HCT116 (cell line): ENCODE measurements at regions not wholly inside any gene's neighbourhood (a gene's known extent, or its start where the extent isn't known, plus 50 kb on each side); places are given as distances from the start of the nearest gene placed in this dataset.

Experiments used
- ATAC-seq: fragments of 200-7000 bp; cut with Tn5 transposase; 2 replicates; pipeline ENCODE4 v1.9.1; 2020; ENCODE audit warnings: mild to moderate bottlenecking, moderate library complexity
- BruUV-seq: library from RNA; stranded (reverse); fragments of 400-500 nt; replicated peaks from 2 replicates; lab custom pipeline; 2021; lab: Mats Ljungman, UMichigan
- CTCF ChIA-PET: fragments of 300-600 bp; sonication (Branson Sonifier 250); formaldehyde crosslinking; loops from one replicate; lab custom pipeline; 2021; ENCODE audit warnings: antibody characterized with exemption; lab: Charles Lee
- POLR2A ChIA-PET: fragments of 300-600, 350-600 bp; sonication (Branson Sonifier 250); formaldehyde crosslinking; loops from one replicate; lab custom pipeline; 2021; ENCODE audit warnings: antibody characterized with exemption; lab: Charles Lee
- RAD21 ChIA-PET, 2 experiments: fragments of 300-600 bp; sonication (Branson Sonifier 250); formaldehyde crosslinking; loops; one replicate each; lab custom pipeline; 2023; ENCODE audit warnings: low total read pairs in 2 of 2; ENCODE audit not compliant: uncharacterized antibody in 2 of 2, unreplicated experiment in 2 of 2, low non-redundant PET in 1 of 2; lab: Charles Lee
- DNase-seq: peaks from one replicate; pipeline ENCODE4 v3.0.0-alpha.2; 2010; ENCODE audit warnings: low read depth, low spot score
- H2AFZ ChIP-seq: fragments of 200-600 bp; shearing (Covaris generic), sonication (generic); 2 replicates; pipeline ENCODE4 v1.6.1; 2017; ENCODE audit warnings: low read depth, mixed run types, mixed read lengths, antibody characterized with exemption, low read length; ENCODE audit not compliant: poor library complexity, severe bottlenecking
- H3K27ac ChIP-seq: 2 replicates; pipeline ENCODE4 v1.5.1; 2012; ENCODE audit warnings: low read depth, low read length
- H3K27me3 ChIP-seq: fragments of 200-600 bp; sonication (generic); 2 replicates; pipeline ENCODE4 v1.6.1; 2016; ENCODE audit warnings: mixed run types, low read length, mixed read lengths; ENCODE audit not compliant: insufficient read depth
- H3K36me3 ChIP-seq, 2 experiments: fragments of 200-500 bp in 1 of 2; fragments of 200-600 bp in 1 of 2; sonication (Bioruptor generic) in 1 of 2; sonication (generic) in 1 of 2; 2 replicates each; pipeline versions ENCODE4 v1.5.1 to v1.6.1; 2014 to 2016; ENCODE audit warnings: low read length in 2 of 2, inconsistent platforms in 1 of 2, mixed read lengths in 1 of 2, mixed run types in 1 of 2; ENCODE audit not compliant: insufficient read depth in 2 of 2, control insufficient read depth in 1 of 2
- H3K4me1 ChIP-seq, 2 experiments: fragments of 200-600 bp in 1 of 2; sonication (generic) in 1 of 2; 2 replicates each; pipeline versions ENCODE4 v1.5.1 to v1.6.1; 2012 to 2017; ENCODE audit warnings: low read length in 2 of 2, inconsistent platforms in 1 of 2, mild to moderate bottlenecking in 1 of 2, mixed read lengths in 1 of 2, mixed run types in 1 of 2, moderate library complexity in 1 of 2; ENCODE audit not compliant: insufficient read depth in 2 of 2, control insufficient read depth in 1 of 2
- H3K4me2 ChIP-seq: fragments of 200-600 bp; sonication (generic); 2 replicates; pipeline ENCODE4 v1.6.1; 2017; ENCODE audit warnings: mixed run types, low read length, mixed read lengths
- H3K4me3 ChIP-seq, 2 experiments: fragments of 200-600 bp in 1 of 2; sonication (generic) in 1 of 2; replicated peaks in 1 of 2; 2 replicates each; pipeline ENCODE4 v1.5.1; 2011 to 2016; ENCODE audit warnings: low read length in 2 of 2, control low read depth in 1 of 2, low read depth in 1 of 2, mild to moderate bottlenecking in 1 of 2, mixed read lengths in 1 of 2, mixed run types in 1 of 2
- H3K79me2 ChIP-seq: fragments of 200-600 bp; sonication (generic); 2 replicates; pipeline ENCODE4 v1.6.1; 2017; ENCODE audit warnings: mild to moderate bottlenecking, mixed run types, low read length, moderate library complexity, mixed read lengths; ENCODE audit not compliant: insufficient read depth
- H3K9ac ChIP-seq: fragments of 200-600 bp; sonication (generic); 2 replicates; pipeline ENCODE4 v1.6.1; 2016; ENCODE audit warnings: low read length, mixed read lengths
- H3K9me2 ChIP-seq: fragments of 200-600 bp; sonication (generic), shearing (Covaris generic); 2 replicates; pipeline ENCODE4 v1.6.1; 2017; ENCODE audit warnings: mixed run types, mild to moderate bottlenecking, moderate library complexity; ENCODE audit not compliant: insufficient read depth
- H3K9me3 ChIP-seq, 2 experiments: fragments of 200-500 bp in 1 of 2; fragments of 200-600 bp in 1 of 2; sonication (Bioruptor generic) in 1 of 2; sonication (generic) in 1 of 2; 2 replicates each; pipeline ENCODE4 v1.6.1; 2014 to 2017; ENCODE audit warnings: low read length in 2 of 2, mixed read lengths in 2 of 2, inconsistent platforms in 1 of 2, low read depth in 1 of 2, mild to moderate bottlenecking in 1 of 2, mixed run types in 1 of 2, moderate library complexity in 1 of 2; ENCODE audit not compliant: control insufficient read depth in 1 of 2, insufficient read depth in 1 of 2
- H4K20me1 ChIP-seq: fragments of 200-600 bp; sonication (generic), shearing (Covaris generic); 2 replicates; pipeline ENCODE4 v1.6.1; 2017; ENCODE audit warnings: mixed run types, mild to moderate bottlenecking, moderate library complexity; ENCODE audit not compliant: insufficient read depth
- ELF1 ChIP-seq: IDR thresholded peaks from 2 replicates; pipeline ENCODE4 v1.6.1; 2012; ENCODE audit warnings: low read depth, borderline replicate concordance
- EZH2phosphoT487 ChIP-seq: fragments of 200-600 bp; IDR thresholded peaks from 2 replicates; pipeline ENCODE4 v1.6.1; 2018; ENCODE audit warnings: antibody characterized with exemption, borderline replicate concordance
- FOSL1 ChIP-seq: IDR thresholded peaks from 2 replicates; pipeline ENCODE4 v1.6.1; 2012; ENCODE audit warnings: low read depth
- JUND ChIP-seq: IDR thresholded peaks from 2 replicates; pipeline ENCODE4 v1.6.1; 2012
- RAD21 ChIP-seq: IDR thresholded peaks from 2 replicates; pipeline ENCODE4 v1.6.1; 2012; ENCODE audit warnings: low read depth, mild to moderate bottlenecking
- SRF ChIP-seq: IDR thresholded peaks from 2 replicates; pipeline ENCODE4 v1.6.1; 2012; ENCODE audit warnings: low read depth
- TCF7L2 ChIP-seq: IDR thresholded peaks from 2 replicates; pipeline ENCODE4 v1.7.0; 2011; ENCODE audit warnings: borderline replicate concordance, inconsistent platforms; ENCODE audit not compliant: insufficient read depth, insufficient read length; ENCODE audit errors: extremely low read depth
- YY1 ChIP-seq: IDR thresholded peaks from 2 replicates; pipeline ENCODE4 v1.6.1; 2011; ENCODE audit warnings: low read length, low read depth, moderate library complexity, mild to moderate bottlenecking; ENCODE audit not compliant: insufficient replicate concordance; ENCODE audit errors: extremely low read depth
- ZNF274 ChIP-seq: fragments of 200-500 bp; sonication (Bioruptor generic); IDR thresholded peaks from 2 replicates; pipeline ENCODE4 v1.6.1; 2014; ENCODE audit warnings: mild to moderate bottlenecking, low read depth, low read length, inconsistent platforms
- intact Hi-C: fragments of 100-400 bp; cut with micrococcal nuclease; formaldehyde crosslinking; loops from 2 replicates; pipeline ENCODE4 v1.10.0; 2022
- TF ChIP-seq, protein P1 (sequence below): IDR thresholded peaks from 2 replicates; pipeline ENCODE4 v1.6.1; 2012; ENCODE audit warnings: low read depth
- TF ChIP-seq, protein P2 (sequence below): IDR thresholded peaks from 2 replicates; pipeline ENCODE4 v1.6.1; 2011; ENCODE audit warnings: mild to moderate bottlenecking, low read length, moderate library complexity; ENCODE audit not compliant: insufficient replicate concordance; ENCODE audit errors: extremely low read depth
- TF ChIP-seq, protein P3 (sequence below), 3 experiments: fragments of 200-600 bp in 1 of 3; sonication (generic) in 1 of 3; IDR thresholded peaks in 2 of 3; conservative IDR thresholded peaks in 1 of 3; 2 replicates each; pipeline ENCODE4 v1.5.1; 2012 to 2017; ENCODE audit warnings: low read depth in 2 of 3, low read length in 2 of 3, antibody characterized with exemption in 1 of 3, borderline replicate concordance in 1 of 3, control low read depth in 1 of 3, mild to moderate bottlenecking in 1 of 3, mixed read lengths in 1 of 3, mixed run types in 1 of 3, moderate library complexity in 1 of 3; ENCODE audit not compliant: insufficient read depth in 1 of 3

DNA sequence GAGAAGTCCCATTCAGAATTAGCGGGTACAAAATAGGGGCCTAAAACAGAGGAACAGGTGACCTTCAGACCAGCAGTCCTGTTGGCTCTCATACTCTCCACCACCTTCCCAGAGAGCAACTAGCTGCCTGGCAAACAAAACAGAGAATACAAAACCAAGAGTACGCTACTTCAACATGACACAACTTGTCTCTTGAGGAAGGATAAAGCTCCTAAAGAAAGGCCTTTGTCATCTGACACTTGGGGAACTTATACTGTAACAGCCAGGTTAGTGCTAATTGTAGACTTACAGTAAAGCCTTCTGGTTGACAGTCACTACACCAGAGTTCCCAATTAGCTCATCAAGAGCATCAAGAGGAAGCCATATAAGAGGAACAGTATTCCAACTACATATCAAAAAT is 282.1 kb upstream of the NT5C1B start:
- no peaks in the 10 kb centered on the region for H3K9me3 ChIP-seq
- no peaks in the 10 kb centered on the region for H3K36me3 ChIP-seq
- H4K20me1 ChIP-seq: no peaks in the 10 kb centered on the region
- POLR2A ChIA-PET: no interaction called here
- no peak overlapping the region for H2AFZ ChIP-seq
- H3K4me3 ChIP-seq: no peak overlapping the region
- no TSS peak for BruUV-seq
- ATAC-seq (no peak), DNase-seq (no peak)
- no peak overlapping the region for H3K27ac ChIP-seq
- no peaks in the 10 kb centered on the region for H3K27me3 ChIP-seq
- intact Hi-C loops: no loop called here
- H3K79me2 ChIP-seq: no peaks in the 10 kb centered on the region
- H3K4me1 ChIP-seq: no peaks in the 10 kb centered on the region
- no peak overlapping the region for H3K9ac ChIP-seq
- TF ChIP-seq, protein P1, sequence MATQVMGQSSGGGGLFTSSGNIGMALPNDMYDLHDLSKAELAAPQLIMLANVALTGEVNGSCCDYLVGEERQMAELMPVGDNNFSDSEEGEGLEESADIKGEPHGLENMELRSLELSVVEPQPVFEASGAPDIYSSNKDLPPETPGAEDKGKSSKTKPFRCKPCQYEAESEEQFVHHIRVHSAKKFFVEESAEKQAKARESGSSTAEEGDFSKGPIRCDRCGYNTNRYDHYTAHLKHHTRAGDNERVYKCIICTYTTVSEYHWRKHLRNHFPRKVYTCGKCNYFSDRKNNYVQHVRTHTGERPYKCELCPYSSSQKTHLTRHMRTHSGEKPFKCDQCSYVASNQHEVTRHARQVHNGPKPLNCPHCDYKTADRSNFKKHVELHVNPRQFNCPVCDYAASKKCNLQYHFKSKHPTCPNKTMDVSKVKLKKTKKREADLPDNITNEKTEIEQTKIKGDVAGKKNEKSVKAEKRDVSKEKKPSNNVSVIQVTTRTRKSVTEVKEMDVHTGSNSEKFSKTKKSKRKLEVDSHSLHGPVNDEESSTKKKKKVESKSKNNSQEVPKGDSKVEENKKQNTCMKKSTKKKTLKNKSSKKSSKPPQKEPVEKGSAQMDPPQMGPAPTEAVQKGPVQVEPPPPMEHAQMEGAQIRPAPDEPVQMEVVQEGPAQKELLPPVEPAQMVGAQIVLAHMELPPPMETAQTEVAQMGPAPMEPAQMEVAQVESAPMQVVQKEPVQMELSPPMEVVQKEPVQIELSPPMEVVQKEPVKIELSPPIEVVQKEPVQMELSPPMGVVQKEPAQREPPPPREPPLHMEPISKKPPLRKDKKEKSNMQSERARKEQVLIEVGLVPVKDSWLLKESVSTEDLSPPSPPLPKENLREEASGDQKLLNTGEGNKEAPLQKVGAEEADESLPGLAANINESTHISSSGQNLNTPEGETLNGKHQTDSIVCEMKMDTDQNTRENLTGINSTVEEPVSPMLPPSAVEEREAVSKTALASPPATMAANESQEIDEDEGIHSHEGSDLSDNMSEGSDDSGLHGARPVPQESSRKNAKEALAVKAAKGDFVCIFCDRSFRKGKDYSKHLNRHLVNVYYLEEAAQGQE: no peak
- TF ChIP-seq, protein P2, sequence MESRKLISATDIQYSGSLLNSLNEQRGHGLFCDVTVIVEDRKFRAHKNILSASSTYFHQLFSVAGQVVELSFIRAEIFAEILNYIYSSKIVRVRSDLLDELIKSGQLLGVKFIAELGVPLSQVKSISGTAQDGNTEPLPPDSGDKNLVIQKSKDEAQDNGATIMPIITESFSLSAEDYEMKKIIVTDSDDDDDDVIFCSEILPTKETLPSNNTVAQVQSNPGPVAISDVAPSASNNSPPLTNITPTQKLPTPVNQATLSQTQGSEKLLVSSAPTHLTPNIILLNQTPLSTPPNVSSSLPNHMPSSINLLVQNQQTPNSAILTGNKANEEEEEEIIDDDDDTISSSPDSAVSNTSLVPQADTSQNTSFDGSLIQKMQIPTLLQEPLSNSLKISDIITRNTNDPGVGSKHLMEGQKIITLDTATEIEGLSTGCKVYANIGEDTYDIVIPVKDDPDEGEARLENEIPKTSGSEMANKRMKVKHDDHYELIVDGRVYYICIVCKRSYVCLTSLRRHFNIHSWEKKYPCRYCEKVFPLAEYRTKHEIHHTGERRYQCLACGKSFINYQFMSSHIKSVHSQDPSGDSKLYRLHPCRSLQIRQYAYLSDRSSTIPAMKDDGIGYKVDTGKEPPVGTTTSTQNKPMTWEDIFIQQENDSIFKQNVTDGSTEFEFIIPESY: no peak
- TF ChIP-seq YY1 (no peak), FOSL1 (no peak), EZH2phosphoT487 (no peak), TCF7L2 (no peak), RAD21 (no peak), SRF (no peak), JUND (no peak), ZNF274 (no peak), ELF1 (no peak)
- TF ChIP-seq, protein P3, sequence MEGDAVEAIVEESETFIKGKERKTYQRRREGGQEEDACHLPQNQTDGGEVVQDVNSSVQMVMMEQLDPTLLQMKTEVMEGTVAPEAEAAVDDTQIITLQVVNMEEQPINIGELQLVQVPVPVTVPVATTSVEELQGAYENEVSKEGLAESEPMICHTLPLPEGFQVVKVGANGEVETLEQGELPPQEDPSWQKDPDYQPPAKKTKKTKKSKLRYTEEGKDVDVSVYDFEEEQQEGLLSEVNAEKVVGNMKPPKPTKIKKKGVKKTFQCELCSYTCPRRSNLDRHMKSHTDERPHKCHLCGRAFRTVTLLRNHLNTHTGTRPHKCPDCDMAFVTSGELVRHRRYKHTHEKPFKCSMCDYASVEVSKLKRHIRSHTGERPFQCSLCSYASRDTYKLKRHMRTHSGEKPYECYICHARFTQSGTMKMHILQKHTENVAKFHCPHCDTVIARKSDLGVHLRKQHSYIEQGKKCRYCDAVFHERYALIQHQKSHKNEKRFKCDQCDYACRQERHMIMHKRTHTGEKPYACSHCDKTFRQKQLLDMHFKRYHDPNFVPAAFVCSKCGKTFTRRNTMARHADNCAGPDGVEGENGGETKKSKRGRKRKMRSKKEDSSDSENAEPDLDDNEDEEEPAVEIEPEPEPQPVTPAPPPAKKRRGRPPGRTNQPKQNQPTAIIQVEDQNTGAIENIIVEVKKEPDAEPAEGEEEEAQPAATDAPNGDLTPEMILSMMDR (IDR thresholded peaks at IDR 0.05 in 2 of 3, conservative IDR thresholded peaks at IDR 0.05 in 1 of 3; ENCODE audit: borderline replicate concordance in 1 of 3, insufficient read depth in 1 of 3, low read depth in 2 of 3, low read length in 2 of 3): no peak
- CTCF ChIA-PET: no interaction called here
- H3K4me2 ChIP-seq: no peak overlapping the region
- H3K9me2 ChIP-seq: no peaks in the 10 kb centered on the region
- RAD21 ChIA-PET: no interaction called here
